ENCODE measurements at regions not wholly inside any gene's neighbourhood (a gene's known extent, or its start where the extent isn't known, plus 50 kb on each side); places are given as distances from the start of the nearest gene placed in this dataset.

- no peak overlapping the region for H3K4me3 Mint-ChIP-seq (ENCODE audit: unreplicated experiment)
- no peak overlapping the region for H3K27ac Mint-ChIP-seq (ENCODE audit: low read depth, unreplicated experiment)
- no peak for TF ChIP-seq CTCF (IDR thresholded peaks at IDR 0.05; ENCODE audit: unreplicated experiment)
- no peaks in the 10 kb centered on the region for H3K9me3 Mint-ChIP-seq (ENCODE audit: unreplicated experiment)
- DNase-seq (ENCODE audit: unreplicated experiment) = no peak
- no peaks in the 10 kb centered on the region for H3K27me3 Mint-ChIP-seq (ENCODE audit: insufficient read depth, unreplicated experiment)
- CTCF ChIA-PET = no interaction called here
- H3K36me3 Mint-ChIP-seq (ENCODE audit: insufficient read depth, unreplicated experiment) = no peaks in the 10 kb centered on the region
- intact Hi-C loops (cut with micrococcal nuclease) = no loop called here
- BruUV-seq (replicated peaks) = no TSS peak
- POLR2A ChIA-PET = no interaction called here
- H3K4me1 Mint-ChIP-seq (ENCODE audit: insufficient read depth, unreplicated experiment) = no peaks in the 10 kb centered on the region
These were observed 70.1 kb downstream of the NAA11 start for GRCh38 chr4:79255793-79256192.

- POLR2A ChIA-PET = no interaction called here
- H3K4me3 Mint-ChIP-seq (ENCODE audit: unreplicated experiment) = no peak overlapping the region
- CTCF ChIA-PET = no interaction called here
- H3K4me1 Mint-ChIP-seq (ENCODE audit: insufficient read depth, unreplicated experiment) = no peaks in the 10 kb centered on the region
- H3K27me3 Mint-ChIP-seq (ENCODE audit: insufficient read depth, unreplicated experiment) = no peaks in the 10 kb centered on the region
- DNase-seq (ENCODE audit: unreplicated experiment) = no peak
- intact Hi-C loops (cut with micrococcal nuclease) = no loop called here
- no peaks in the 10 kb centered on the region for H3K36me3 Mint-ChIP-seq (ENCODE audit: insufficient read depth, unreplicated experiment)
- no peak overlapping the region for H3K27ac Mint-ChIP-seq (ENCODE audit: low read depth, unreplicated experiment)
- no peaks in the 10 kb centered on the region for H3K9me3 Mint-ChIP-seq (ENCODE audit: unreplicated experiment)
- TF ChIP-seq CTCF (IDR thresholded peaks at IDR 0.05; ENCODE audit: unreplicated experiment) = no peak
- BruUV-seq (replicated peaks) = no TSS peak
These were observed 71.9 kb downstream of the NAA11 start for GRCh38 chr4:79253924-79254323.

- ChIA-PET POLR2A (no interaction called here), CTCF (no interaction called here)
- intact Hi-C loops (cut with micrococcal nuclease) = no loop called here
- H3K27me3 Mint-ChIP-seq (ENCODE audit: insufficient read depth, unreplicated experiment) = no peaks in the 10 kb centered on the region
- H3K36me3 Mint-ChIP-seq (ENCODE audit: insufficient read depth, unreplicated experiment) = no peaks in the 10 kb centered on the region
- H3K27ac Mint-ChIP-seq (ENCODE audit: low read depth, unreplicated experiment) = no peak overlapping the region
- no peaks in the 10 kb centered on the region for H3K4me1 Mint-ChIP-seq (ENCODE audit: insufficient read depth, unreplicated experiment)
- no TSS peak for BruUV-seq (replicated peaks)
- no peak overlapping the region for H3K4me3 Mint-ChIP-seq (ENCODE audit: unreplicated experiment)
- no peak for TF ChIP-seq CTCF (IDR thresholded peaks at IDR 0.05; ENCODE audit: unreplicated experiment)
- no peaks in the 10 kb centered on the region for H3K9me3 Mint-ChIP-seq (ENCODE audit: unreplicated experiment)
- DNase-seq (ENCODE audit: unreplicated experiment) = no peak
These were observed 72.7 kb downstream of the NAA11 start for GRCh38 chr4:79253168-79253567.

GRCh38 chr4:79250887-79251286 is 75.0 kb downstream of the NAA11 start:
- Mint-ChIP-seq H3K36me3 (ENCODE audit: insufficient read depth, unreplicated experiment) (no peaks in the 10 kb centered on the region), H3K9me3 (ENCODE audit: unreplicated experiment) (no peaks in the 10 kb centered on the region), H3K27me3 (ENCODE audit: insufficient read depth, unreplicated experiment) (no peaks in the 10 kb centered on the region), H3K4me1 (ENCODE audit: insufficient read depth, unreplicated experiment) (no peaks in the 10 kb centered on the region), H3K27ac (ENCODE audit: low read depth, unreplicated experiment) (no peak overlapping the region), H3K4me3 (ENCODE audit: unreplicated experiment) (no peak overlapping the region)
- no TSS peak for BruUV-seq (replicated peaks)
- no peak for DNase-seq (ENCODE audit: unreplicated experiment)
- intact Hi-C loops (cut with micrococcal nuclease) = no loop called here
- POLR2A ChIA-PET = no interaction called here
- TF ChIP-seq CTCF (IDR thresholded peaks at IDR 0.05; ENCODE audit: unreplicated experiment) = no peak
- CTCF ChIA-PET = interaction anchor here (0.6 to 0.8 kb wide), 4 partner anchors 13 to 1719 kb away, joined by 3 to 4 read pairs (median 3); no protein-coding TSS in a partner anchor

Measured in MCF 10A (cell line).